HG03457 (cell line): ENCODE measurements at regions not wholly inside any gene's neighbourhood (a gene's known extent, or its start where the extent isn't known, plus 50 kb on each side); places are given as distances from the start of the nearest gene placed in this dataset.

Source experiments
- ATAC-seq: cut with Tn5 transposase; IDR thresholded peaks from one replicate; pipeline ENCODE4 v1.9.1; 2021; ENCODE audit warnings: moderate number of reproducible peaks; ENCODE audit not compliant: unreplicated experiment

DNA sequence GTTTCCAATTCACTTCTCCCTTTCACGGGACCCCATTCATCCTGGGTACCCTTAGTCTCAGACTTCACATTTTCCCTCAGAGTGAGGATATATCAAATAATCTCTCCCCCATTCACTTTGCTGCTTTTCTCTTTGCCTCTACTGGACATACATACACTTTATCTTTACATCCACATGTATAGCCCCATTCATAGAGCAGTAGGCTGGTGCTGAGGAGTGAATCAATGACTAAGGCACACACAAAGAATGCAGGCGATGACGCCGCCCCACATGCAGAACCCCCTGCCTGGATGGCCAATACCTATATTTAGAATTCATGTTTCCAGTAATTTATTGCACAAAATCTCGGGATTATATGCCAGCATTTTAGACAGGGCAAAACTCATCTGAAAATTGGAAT is 554.3 kb upstream of the TENM3 start:
- no peak for ATAC-seq

- no peak for ATAC-seq
Observed at GRCh38 chr4:181690498-181690897, 552.7 kb upstream of the TENM3 start.

GRCh38 chr4:181692965-181693364 is 550.2 kb upstream of the TENM3 start:
- ATAC-seq, result no peak

DNA sequence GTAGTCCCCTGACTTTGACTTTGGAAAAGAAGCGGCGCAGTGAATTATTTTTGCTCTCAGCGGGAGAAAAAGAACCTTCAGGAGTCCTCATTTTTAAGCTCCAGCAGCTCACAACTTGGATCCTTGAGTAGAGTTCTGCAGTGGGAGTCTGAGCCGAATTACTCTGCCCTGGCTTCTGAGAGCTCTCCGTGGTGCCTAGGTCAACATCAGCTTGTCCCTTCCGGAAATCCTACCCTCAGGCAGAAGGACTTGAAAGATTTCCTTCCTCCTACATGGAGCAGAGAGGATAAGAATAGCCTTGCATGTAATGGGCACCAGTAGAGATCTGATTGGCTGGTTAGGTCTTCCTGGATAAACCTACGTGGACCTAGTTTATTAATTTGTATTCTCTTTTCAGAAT is 549.7 kb upstream of the TENM3 start:
- ATAC-seq, result no peak

- no peak for ATAC-seq
Observed at GRCh38 chr4:181698221-181698620, 545.0 kb upstream of the TENM3 start.

- ATAC-seq, result no peak
Observed at GRCh38 chr4:181701214-181701613, 542.0 kb upstream of the TENM3 start.

DNA sequence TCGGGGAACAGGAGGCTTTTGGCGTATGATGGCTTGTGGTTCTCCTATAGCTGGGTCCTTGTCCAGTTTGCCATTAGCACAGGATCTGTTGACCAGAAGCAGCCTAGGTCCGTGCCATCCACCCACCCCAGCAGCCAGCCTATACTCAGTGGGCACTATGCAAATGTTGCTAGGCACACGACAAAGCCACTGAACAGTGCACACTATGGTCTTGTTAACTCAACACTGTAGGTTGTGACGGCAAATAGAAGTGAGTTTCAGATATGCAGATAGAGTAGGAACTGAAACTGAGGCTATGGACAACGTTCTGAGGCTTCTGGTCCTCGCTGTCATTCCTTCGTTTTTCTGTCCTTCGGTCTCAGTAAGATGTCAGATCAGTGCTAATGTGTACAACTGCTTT is 541.3 kb upstream of the TENM3 start:
- ATAC-seq, result no peak

DNA sequence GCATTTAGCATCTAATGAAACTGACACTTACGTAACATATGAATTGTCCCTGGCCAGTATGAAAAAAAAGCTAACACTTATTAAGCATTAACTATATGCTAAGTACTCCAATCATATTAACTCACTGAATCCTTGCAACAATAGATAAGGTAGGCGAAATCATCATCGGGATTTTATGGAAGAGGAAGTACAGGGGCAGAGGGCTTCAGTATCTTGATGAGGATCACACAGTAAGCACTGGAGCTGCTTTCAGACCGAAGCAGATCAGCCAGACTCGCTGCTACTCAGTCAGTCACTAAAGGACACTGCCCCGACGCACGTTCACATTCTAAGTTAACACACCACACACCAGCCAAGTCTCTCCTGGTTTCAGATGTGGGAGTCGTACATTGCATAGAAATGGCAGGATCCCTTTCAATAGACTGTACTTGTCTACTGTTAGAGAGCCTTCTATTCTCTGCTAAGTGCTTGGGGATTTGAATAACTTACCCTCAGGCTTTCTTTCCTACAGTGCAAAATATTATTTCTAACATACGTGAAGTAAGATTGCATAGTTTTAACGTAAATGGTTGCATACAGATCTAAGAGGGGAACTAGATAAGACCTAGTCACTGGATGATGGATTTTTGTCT is 540.2 kb upstream of the TENM3 start:
- no peak for ATAC-seq

DNA sequence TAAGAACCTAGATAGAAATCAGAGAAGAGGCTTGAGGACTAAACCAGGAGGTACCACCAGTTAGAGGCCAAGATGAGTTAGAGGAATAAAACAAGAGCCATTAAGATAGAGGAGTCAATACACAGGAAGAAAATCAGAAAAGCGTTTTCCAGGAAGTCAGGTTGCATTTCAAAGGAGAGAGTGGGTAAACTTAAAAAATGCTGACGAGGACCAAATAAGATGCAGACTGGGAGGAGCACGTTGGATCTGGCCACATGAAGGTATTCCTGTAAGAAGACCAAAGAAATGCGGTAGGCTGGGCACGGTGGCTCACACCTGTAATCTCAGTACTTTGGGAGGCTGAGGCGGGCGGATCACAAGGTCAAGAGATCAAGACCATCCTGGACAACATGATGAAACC is 533.1 kb upstream of the TENM3 start:
- ATAC-seq, result no peak

- no peak for ATAC-seq
Observed at GRCh38 chr4:181711387-181711786, 531.8 kb upstream of the TENM3 start.

- no peak for ATAC-seq
Observed at GRCh38 chr4:181728305-181728966, 514.8 kb upstream of the TENM3 start.

DNA sequence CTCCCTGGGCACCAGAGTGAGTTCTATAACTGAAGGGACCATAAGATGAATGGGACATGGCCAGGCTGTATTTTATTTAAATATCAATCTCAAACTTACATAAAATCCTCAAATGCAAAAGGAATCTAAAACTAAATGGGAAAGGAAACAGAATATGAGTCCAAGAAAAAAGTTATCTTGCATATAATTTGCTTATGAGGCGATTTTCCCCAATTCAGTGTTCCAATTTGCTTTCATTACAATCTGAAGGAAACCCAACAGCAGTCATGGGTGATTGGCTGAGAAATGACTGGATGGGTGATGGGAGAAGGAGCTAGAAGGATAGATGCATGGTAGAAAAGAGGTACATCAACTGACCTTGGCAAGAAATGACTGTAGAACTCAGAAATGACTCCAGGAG is 511.3 kb upstream of the TENM3 start:
- ATAC-seq, result no peak

- no peak for ATAC-seq
Observed at GRCh38 chr4:181737744-181738143, 505.5 kb upstream of the TENM3 start.

GRCh38 chr4:181739031-181739430 is 504.2 kb upstream of the TENM3 start:
- no peak for ATAC-seq

DNA sequence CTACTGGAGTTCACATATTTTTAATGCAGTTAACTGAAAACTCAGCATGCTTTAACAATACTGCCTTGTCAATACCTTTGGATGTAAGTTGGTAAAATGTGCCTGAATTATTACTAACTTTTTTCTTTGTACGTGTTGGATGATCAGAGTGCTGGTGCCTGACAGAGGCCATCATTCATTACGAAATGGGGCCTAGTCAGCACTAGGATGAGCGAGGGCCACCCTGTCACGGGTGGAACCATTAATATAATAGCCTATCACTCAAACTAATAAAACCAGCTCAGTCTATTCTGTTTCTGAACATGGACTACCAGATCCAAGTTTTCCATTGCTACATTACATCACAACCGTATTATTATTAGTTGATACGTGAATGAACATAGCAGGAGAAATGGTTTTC is 501.7 kb upstream of the TENM3 start:
- no peak for ATAC-seq

DNA sequence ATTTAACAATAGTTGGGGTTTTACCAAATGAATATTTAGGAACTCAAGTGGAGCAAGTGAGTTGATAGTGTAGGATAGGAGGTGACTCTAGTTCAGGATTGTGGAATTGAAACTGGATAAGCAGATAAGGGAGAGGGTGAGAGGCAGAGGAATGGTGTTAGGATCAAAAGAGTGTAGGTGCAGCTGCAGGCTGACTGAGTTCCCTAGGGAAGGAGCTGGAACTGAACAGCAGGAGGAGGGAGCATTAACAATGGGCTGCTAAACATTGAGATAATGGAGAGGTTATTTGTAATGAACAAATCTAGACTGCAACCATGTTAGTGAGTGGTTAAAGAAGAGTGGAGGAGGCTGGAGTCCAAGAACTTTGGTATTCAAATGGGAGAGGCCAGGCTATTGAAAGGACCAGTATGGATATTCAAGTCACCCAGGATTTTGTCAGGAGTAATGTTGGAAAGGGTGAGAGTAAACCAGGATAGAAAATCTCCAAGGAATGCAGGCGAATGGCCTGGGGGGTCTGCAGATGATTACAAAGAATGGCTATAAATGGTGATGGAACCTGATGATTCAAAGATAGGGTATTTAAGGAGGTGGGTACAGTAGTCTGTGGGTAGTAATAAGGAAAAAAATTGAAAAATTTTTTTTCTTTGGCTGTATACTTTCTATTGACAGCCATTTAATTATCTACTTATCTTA is 497.1 kb upstream of the TENM3 start:
- ATAC-seq, result no peak

DNA sequence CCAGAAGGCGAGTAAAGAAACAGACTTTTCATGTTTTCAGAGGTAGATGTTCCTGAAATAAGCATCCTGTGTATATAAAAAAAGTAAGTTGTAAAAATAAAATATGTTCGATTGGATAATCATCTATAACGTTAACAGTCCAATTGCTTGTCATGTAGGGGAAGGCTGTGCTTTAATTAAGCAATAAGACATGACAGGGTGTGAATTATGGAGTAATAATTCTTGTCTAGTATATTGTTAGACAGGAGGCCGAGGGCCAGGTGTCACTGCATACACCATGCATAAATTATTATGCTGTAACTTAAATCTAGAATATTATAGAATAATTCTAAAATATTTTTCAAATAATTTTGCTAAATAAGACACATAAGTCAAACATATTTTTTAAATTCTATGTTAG is 494.6 kb upstream of the TENM3 start:
- no peak for ATAC-seq

DNA sequence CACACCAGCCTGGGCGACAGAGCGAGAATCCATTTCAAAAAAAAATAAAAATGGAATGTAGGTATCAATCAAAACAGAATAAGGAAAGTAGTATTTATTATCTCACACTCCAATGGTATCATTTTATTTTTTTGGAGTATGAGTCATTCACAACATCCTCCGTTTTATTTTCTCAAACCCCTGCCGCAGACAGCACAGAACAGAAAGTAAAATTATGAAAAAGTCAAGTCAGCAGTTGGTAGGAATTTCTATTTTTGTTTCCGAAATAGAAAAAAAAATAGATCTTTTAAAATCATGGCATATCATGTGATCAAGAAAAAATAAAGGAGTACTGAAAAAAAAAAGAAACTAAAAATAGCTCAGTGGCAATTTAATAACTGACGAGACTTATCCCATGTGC is 490.7 kb upstream of the TENM3 start:
- ATAC-seq, result no peak

GRCh38 chr4:181753207-181753606 is 490.0 kb upstream of the TENM3 start:
- no peak for ATAC-seq

GRCh38 chr4:181755846-181756245 is 487.4 kb upstream of the TENM3 start:
- no peak for ATAC-seq

- ATAC-seq, result no peak
Observed at GRCh38 chr4:181756451-181757095, 486.6 kb upstream of the TENM3 start.

DNA sequence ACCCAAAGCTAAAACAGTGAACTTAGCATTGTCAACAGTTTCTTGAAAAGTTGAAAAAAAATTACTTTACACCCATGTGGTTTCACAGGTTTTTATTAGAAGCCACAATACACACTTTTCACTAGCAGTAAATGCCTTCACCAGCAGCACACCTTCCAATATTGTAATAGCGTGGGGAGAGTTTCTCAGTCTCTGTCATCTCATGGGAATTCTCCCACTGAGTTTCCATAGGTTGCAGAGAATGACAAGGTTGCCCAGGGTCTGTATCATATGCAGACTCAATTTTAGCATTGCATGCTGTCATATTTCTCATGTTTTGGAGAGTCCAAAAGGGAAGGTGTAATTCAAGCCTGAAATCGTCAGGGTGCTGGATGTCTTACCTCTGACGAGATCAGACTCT is 486.1 kb upstream of the TENM3 start:
- no peak for ATAC-seq
